IMR-90 (cell line): ENCODE measurements at regions not wholly inside any gene's neighbourhood (a gene's known extent, or its start where the extent isn't known, plus 50 kb on each side); places are given as distances from the start of the nearest gene placed in this dataset.

Experiments used
- ATAC-seq: fragments of 200-7000 bp; cut with Tn5 transposase; 2 replicates; pipeline ENCODE4 v1.9.1; 2020; ENCODE audit warnings: low read depth, mild to moderate bottlenecking, moderate library complexity
- BruUV-seq: library from RNA; stranded (reverse); fragments of 400-500 nt; replicated peaks from 2 replicates; lab custom pipeline; 2021; lab: Mats Ljungman, UMichigan
- CTCF ChIA-PET: fragments of 300-600 bp; formaldehyde crosslinking; extraction: SDS; loops from one replicate; lab custom pipeline; 2021; ENCODE audit warnings: antibody characterized with exemption; lab: Yijun Ruan, JAX
- POLR2A ChIA-PET: fragments of 300-600 bp; sonication (Branson Sonifier 250); formaldehyde crosslinking; loops from one replicate; lab custom pipeline; 2022; ENCODE audit warnings: antibody characterized with exemption; ENCODE audit not compliant: unreplicated experiment; lab: Charles Lee
- DNase-seq: peaks from one replicate; pipeline ENCODE4 v3.0.0; 2013
- H2AFZ ChIP-seq: replicated peaks from 2 replicates; pipeline ENCODE3; 2013; ENCODE audit warnings: low read length, mild to moderate bottlenecking; ENCODE audit not compliant: poor library complexity
- H2AK5ac ChIP-seq: 2 replicates; pipeline ENCODE4 v1.6.1; 2013; ENCODE audit warnings: low read depth, low read length, inconsistent platforms
- H2AK9ac ChIP-seq: replicated peaks from 2 replicates; pipeline ENCODE3; 2013; ENCODE audit warnings: mild to moderate bottlenecking, low read depth, low read length, moderate library complexity; ENCODE audit not compliant: poor library complexity
- H2BK120ac ChIP-seq: 2 replicates; pipeline ENCODE4 v1.6.1; 2013; ENCODE audit warnings: low read depth, low read length, inconsistent platforms
- H2BK15ac ChIP-seq: 3 replicates; pipeline ENCODE4 v1.6.1; 2013; ENCODE audit warnings: low read depth, low read length, inconsistent platforms
- H2BK20ac ChIP-seq: 2 replicates; pipeline ENCODE4 v1.6.1; 2013; ENCODE audit warnings: low read depth, mild to moderate bottlenecking, inconsistent platforms, low read length, moderate library complexity
- H2BK5ac ChIP-seq: 2 replicates; pipeline ENCODE4 v1.6.1; 2013; ENCODE audit warnings: mild to moderate bottlenecking, low read depth, low read length, inconsistent platforms; ENCODE audit not compliant: poor library complexity, severe bottlenecking
- H3K14ac ChIP-seq: replicated peaks from 2 replicates; pipeline ENCODE4 v1.6.1; 2013; ENCODE audit warnings: low read depth, low read length, inconsistent platforms
- H3K18ac ChIP-seq: 2 replicates; pipeline ENCODE4 v1.6.1; 2013; ENCODE audit warnings: low read depth, low read length, control low read depth
- H3K23ac ChIP-seq: 2 replicates; pipeline ENCODE4 v1.6.1; 2013; ENCODE audit warnings: low read depth, low read length, inconsistent platforms
- H3K27ac ChIP-seq: 2 replicates; pipeline ENCODE4 v1.5.1; 2013; ENCODE audit warnings: mild to moderate bottlenecking, control low read depth, low read length; ENCODE audit not compliant: insufficient read depth
- H3K27me3 ChIP-seq: 2 replicates; pipeline ENCODE4 v1.6.1; 2013; ENCODE audit warnings: low read length; ENCODE audit not compliant: control insufficient read depth, insufficient read depth
- H3K36me3 ChIP-seq: 2 replicates; pipeline ENCODE4 v1.6.1; 2013; ENCODE audit warnings: low read length, mixed read lengths; ENCODE audit not compliant: control insufficient read depth, insufficient read depth
- H3K4ac ChIP-seq: 2 replicates; pipeline ENCODE4 v1.6.1; 2013; ENCODE audit warnings: low read depth, low read length, inconsistent platforms
- H3K4me1 ChIP-seq: 2 replicates; pipeline ENCODE4 v1.6.1; 2013; ENCODE audit warnings: low read length, mixed read lengths; ENCODE audit not compliant: control insufficient read depth, insufficient read depth
- H3K4me2 ChIP-seq: 2 replicates; pipeline ENCODE4 v1.6.1; 2013; ENCODE audit warnings: low read depth, mild to moderate bottlenecking, control low read depth, low read length, moderate library complexity
- H3K4me3 ChIP-seq: 2 replicates; pipeline ENCODE4 v1.5.1; 2013; ENCODE audit warnings: low read depth, mild to moderate bottlenecking, control low read depth, low read length, moderate library complexity; ENCODE audit not compliant: insufficient read depth
- H3K56ac ChIP-seq: 2 replicates; pipeline ENCODE4 v1.6.1; 2013; ENCODE audit warnings: low read length, inconsistent platforms; ENCODE audit not compliant: insufficient read depth; ENCODE audit errors: extremely low read depth
- H3K79me1 ChIP-seq, 2 experiments: 2 replicates each; pipeline ENCODE4 v1.6.1; 2013; ENCODE audit warnings: low read length in 2 of 2, inconsistent platforms in 1 of 2, low read depth in 1 of 2
- H3K9ac ChIP-seq: 2 replicates; pipeline ENCODE4 v1.6.1; 2013; ENCODE audit warnings: low read depth, low read length, control low read depth
- H3K9me1 ChIP-seq: 2 replicates; pipeline ENCODE4 v1.6.1; 2013; ENCODE audit warnings: low read length, inconsistent platforms; ENCODE audit not compliant: insufficient read depth
- H3K9me3 ChIP-seq: 2 replicates; pipeline ENCODE4 v1.6.1; 2013; ENCODE audit warnings: low read length; ENCODE audit not compliant: control insufficient read depth, insufficient read depth
- H4K20me1 ChIP-seq: 2 replicates; pipeline ENCODE4 v1.6.1; 2013; ENCODE audit warnings: low read length, inconsistent platforms; ENCODE audit not compliant: insufficient read depth
- H4K5ac ChIP-seq: 2 replicates; pipeline ENCODE4 v1.6.1; 2013; ENCODE audit warnings: mild to moderate bottlenecking, low read depth, low read length, control low read depth
- H4K8ac ChIP-seq, 2 experiments: 2 replicates each; pipeline ENCODE4 v1.6.1; 2013; ENCODE audit warnings: low read depth in 2 of 2, low read length in 2 of 2, control low read depth in 1 of 2, inconsistent platforms in 1 of 2
- H4K91ac ChIP-seq: 2 replicates; pipeline ENCODE4 v1.6.1; 2013; ENCODE audit warnings: low read depth, low read length, inconsistent platforms; ENCODE audit not compliant: insufficient read depth
- BHLHE40 ChIP-seq: fragments of 150-350 bp; IDR thresholded peaks from 2 replicates; pipeline ENCODE4 v1.6.1; 2016; ENCODE audit warnings: mild to moderate bottlenecking, low read depth, low read length
- CEBPB ChIP-seq: IDR thresholded peaks from 2 replicates; pipeline ENCODE4 v1.6.1; 2012; ENCODE audit warnings: low read depth, low read length, improper control_type of control experiment
- CTCF ChIP-seq: conservative IDR thresholded peaks from 2 replicates; pipeline ENCODE4 v1.5.1; 2012; ENCODE audit warnings: mild to moderate bottlenecking, low read depth, low read length, improper control_type of control experiment
- ELK1 ChIP-seq: fragments of 150-350 bp; IDR thresholded peaks from 2 replicates; pipeline ENCODE4 v1.6.1; 2016; ENCODE audit warnings: low read depth, mild to moderate bottlenecking, low read length, moderate library complexity, borderline replicate concordance
- FOS ChIP-seq: fragments of 150-350 bp; IDR thresholded peaks from 2 replicates; pipeline ENCODE4 v1.6.1; 2016; ENCODE audit warnings: low read depth, low read length
- MAFK ChIP-seq: IDR thresholded peaks from 2 replicates; pipeline ENCODE4 v1.6.1; 2012; ENCODE audit warnings: low read depth, low read length, improper control_type of control experiment
- MAZ ChIP-seq: IDR thresholded peaks from 2 replicates; pipeline ENCODE4 v1.6.1; 2012; ENCODE audit warnings: low read depth, mild to moderate bottlenecking, low read length, improper control_type of control experiment, moderate library complexity, borderline replicate concordance
- MXI1 ChIP-seq: IDR thresholded peaks from 2 replicates; pipeline ENCODE4 v1.6.1; 2012; ENCODE audit warnings: low read depth, mild to moderate bottlenecking, low read length, moderate library complexity, borderline replicate concordance
- NFE2L2 ChIP-seq: fragments of 150-350 bp; IDR thresholded peaks from 2 replicates; pipeline ENCODE4 v1.6.1; 2016; ENCODE audit warnings: low read depth, mild to moderate bottlenecking, low read length
- POLR2A ChIP-seq: IDR thresholded peaks from 2 replicates; pipeline ENCODE4 v1.6.1; 2012; ENCODE audit warnings: mild to moderate bottlenecking, low read depth, low read length
- RAD21 ChIP-seq: IDR thresholded peaks from 2 replicates; pipeline ENCODE4 v1.6.1; 2012; ENCODE audit warnings: low read length, improper control_type of control experiment
- RCOR1 ChIP-seq: IDR thresholded peaks from 2 replicates; pipeline ENCODE4 v1.6.1; 2012; ENCODE audit warnings: mild to moderate bottlenecking, low read length, improper control_type of control experiment; ENCODE audit not compliant: insufficient replicate concordance
- RFX5 ChIP-seq: IDR thresholded peaks from 2 replicates; pipeline ENCODE4 v1.8.0; 2012; ENCODE audit warnings: low read depth, mild to moderate bottlenecking, low read length, moderate library complexity
- SMC3 ChIP-seq: fragments of 150-350 bp; IDR thresholded peaks from 2 replicates; pipeline ENCODE4 v1.6.1; 2016; ENCODE audit warnings: low read depth, mild to moderate bottlenecking, antibody characterized with exemption, low read length, moderate library complexity
- WGBS, 2 experiments: methylation state at CpG; one replicate each; pipeline versions ENCODE4 v1.1.5 to v1.1.7; 2013; ENCODE audit warnings: missing lambda C conversion rate in 2 of 2; ENCODE audit not compliant: insufficient read length in 1 of 2; ENCODE audit errors: extremely low coverage in 2 of 2; 5-methylcytosine and 5-hydroxymethylcytosine counted together
- dilution Hi-C: fragments of 300-500 bp; cut with HindIII; formaldehyde crosslinking; loops from one replicate; pipeline ENCODE4 v1.14.3; 2018; ENCODE audit warnings: low sequenced_read_pairs; ENCODE audit not compliant: unreplicated experiment
- in situ Hi-C: fragments of 300-500 bp; cut with MboI; formaldehyde crosslinking; loops from 3 replicates; pipeline ENCODE4 v1.14.3; 2019; ENCODE audit warnings: low sequenced_read_pairs, inconsistent platforms, mixed read lengths
- intact Hi-C: fragments of 100-400 bp; cut with micrococcal nuclease; formaldehyde crosslinking; loops from 2 replicates; pipeline ENCODE4 v1.10.0; 2022

- no peak overlapping the region for H2BK5ac ChIP-seq
- H2BK120ac ChIP-seq = no peak overlapping the region
- H3K14ac ChIP-seq = no peak overlapping the region
- POLR2A ChIA-PET = no interaction called here
- intact Hi-C loops (no loop called here), in situ Hi-C loops (no loop called here), dilution Hi-C loops (no loop called here)
- H3K36me3 ChIP-seq = no peaks in the 10 kb centered on the region
- CTCF ChIA-PET = no interaction called here
- no peak overlapping the region for H3K18ac ChIP-seq
- no peaks in the 10 kb centered on the region for H3K27me3 ChIP-seq
- H3K4ac ChIP-seq = no peak overlapping the region
- no peak overlapping the region for H3K56ac ChIP-seq
- no peak overlapping the region for H3K27ac ChIP-seq
- H3K4me1 ChIP-seq = no peaks in the 10 kb centered on the region
- no CpG with 5 or more reads among the region's 8 CpGs for WGBS, 2 experiments
- H4K8ac ChIP-seq = no peak overlapping the region
- TF ChIP-seq BHLHE40 (no peak), MAFK (no peak), RAD21 (no peak), SMC3 (no peak), MAZ (no peak), RFX5 (no peak), CTCF (no peak), MXI1 (no peak), POLR2A (no peak), ELK1 (no peak), NFE2L2 (no peak), FOS (no peak), RCOR1 (no peak), CEBPB (no peak)
- no peak overlapping the region for H3K23ac ChIP-seq
- H3K9me1 ChIP-seq = no peaks in the 10 kb centered on the region
- H3K9me3 ChIP-seq = no peaks in the 10 kb centered on the region
- no peak overlapping the region for H3K9ac ChIP-seq
- H4K20me1 ChIP-seq = no peaks in the 10 kb centered on the region
- ATAC-seq (no peak), DNase-seq (no peak)
- H2AK5ac ChIP-seq = no peak overlapping the region
- no peak overlapping the region for H3K4me3 ChIP-seq
- H2BK20ac ChIP-seq = no peak overlapping the region
- BruUV-seq = no TSS peak
- H2AK9ac ChIP-seq = no peak overlapping the region
- H2BK15ac ChIP-seq = no peak overlapping the region
- no peak overlapping the region for H2AFZ ChIP-seq
- no peak overlapping the region for H4K5ac ChIP-seq
- no peaks in the 10 kb centered on the region for H3K79me1 ChIP-seq
- no peak overlapping the region for H4K91ac ChIP-seq
- H3K4me2 ChIP-seq = no peak overlapping the region
Observed at GRCh38 chr13:39106216-39107005, 68.2 kb downstream of the NHLRC3 start.
